T-helper 2 cell (primary cell): ENCODE measurements at regions not wholly inside any gene's neighbourhood (a gene's known extent, or its start where the extent isn't known, plus 50 kb on each side); places are given as distances from the start of the nearest gene placed in this dataset.
"Not testable (repeated sequence)": the region's sequence is repeated elsewhere in the genome, so short reads cannot be mapped to it uniquely, and the experiment has no call there.

Experiments used
- DNase-seq, 5 experiments: peaks; one replicate each; pipeline versions ENCODE4 v3.0.0 to v3.0.0-alpha.2; 2012 to 2022

GRCh38 chr3:63124090-63124489 is 154.0 kb upstream of the SYNPR start:
- no peak for DNase-seq

- DNase-seq = no peak
Measured at GRCh38 chr3:63126530-63126929, 151.6 kb upstream of the SYNPR start.

- no peak for DNase-seq
Measured at GRCh38 chr3:63128380-63128779, 149.7 kb upstream of the SYNPR start.

- DNase-seq = no peak
Measured at GRCh38 chr3:63130625-63131024, 147.5 kb upstream of the SYNPR start.

- DNase-seq = no peak
Measured at GRCh38 chr3:63132461-63133250, 145.5 kb upstream of the SYNPR start.

DNA sequence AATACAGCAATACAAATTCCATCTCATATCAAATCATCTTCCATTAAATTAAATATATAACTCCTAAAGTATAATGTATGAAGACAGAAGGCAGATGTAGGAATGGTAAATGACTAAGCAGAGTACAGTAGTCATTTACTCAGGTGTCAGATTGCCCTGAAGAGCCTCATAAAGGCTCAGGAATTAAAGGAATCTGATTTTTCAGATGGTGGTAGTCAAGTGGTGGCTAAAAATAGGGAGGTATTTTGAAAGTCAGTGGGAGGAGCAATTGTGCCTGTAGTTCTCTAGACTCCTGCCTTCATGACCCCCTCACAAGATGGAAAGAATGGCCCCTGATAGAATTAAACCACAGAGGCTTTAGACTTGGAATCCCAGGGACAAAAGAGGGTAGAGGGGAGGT is 142.7 kb upstream of the SYNPR start:
- no peak for DNase-seq

- not testable (repeated sequence) for DNase-seq
Measured at GRCh38 chr3:63136249-63136648, 141.9 kb upstream of the SYNPR start.

DNA sequence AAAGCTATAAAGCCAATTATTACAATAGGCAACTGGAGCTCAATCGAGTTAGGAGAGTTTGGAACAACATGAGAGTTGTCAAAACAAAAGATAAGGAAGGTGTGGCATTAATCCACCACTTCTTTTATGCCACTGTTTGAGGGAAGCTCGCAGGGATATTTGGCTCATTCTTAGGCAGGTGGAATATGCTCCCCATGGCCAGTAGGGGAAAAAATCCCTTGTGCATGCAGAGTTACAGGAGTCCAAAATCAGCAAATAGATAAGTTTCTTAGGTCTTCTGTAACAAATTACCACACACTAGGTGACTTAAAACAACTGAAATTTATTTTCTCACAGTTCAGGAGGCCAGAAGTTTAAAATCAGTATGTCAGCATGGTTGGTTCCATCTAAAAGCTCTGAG is 135.4 kb upstream of the SYNPR start:
- DNase-seq = no peak

DNA sequence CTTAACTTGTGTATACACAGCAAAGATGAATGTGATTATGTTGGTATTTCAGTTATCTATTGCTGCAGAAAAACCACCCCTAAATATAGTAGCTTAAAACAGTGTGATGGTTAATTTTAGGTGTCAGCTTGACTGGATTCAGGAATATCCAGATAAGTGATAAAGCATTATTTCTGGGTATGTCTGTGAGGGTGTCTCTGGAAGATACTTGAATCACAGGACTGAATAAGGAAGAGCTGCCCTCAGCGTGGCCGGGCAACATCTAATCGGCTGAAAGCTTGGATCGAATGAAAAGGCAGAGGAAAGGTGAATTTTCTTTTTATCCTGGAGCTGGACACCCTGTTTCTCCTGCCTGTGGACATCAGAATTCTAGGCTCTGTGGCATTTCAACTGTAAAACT is 132.0 kb upstream of the SYNPR start:
- DNase-seq = no peak

DNA sequence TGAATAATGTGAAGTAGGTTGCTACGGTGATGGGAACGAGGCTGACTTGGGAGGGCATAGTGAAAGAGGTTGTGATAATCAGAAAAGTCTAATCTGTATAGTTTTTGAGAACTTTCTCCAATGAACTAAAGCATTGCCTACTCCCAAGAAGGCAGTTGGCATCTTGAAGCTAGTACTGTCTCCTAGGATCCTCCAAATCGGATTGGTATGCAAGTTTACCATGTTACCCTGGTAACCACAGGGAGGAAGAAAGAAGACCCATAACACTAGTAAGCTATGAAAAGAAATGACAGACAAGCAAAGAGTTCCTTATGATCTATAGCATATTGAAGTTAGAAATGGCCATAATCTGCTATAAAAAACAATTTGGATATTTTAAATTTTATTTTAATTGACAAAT is 127.2 kb upstream of the SYNPR start:
- DNase-seq = no peak

- DNase-seq = no peak
Measured at GRCh38 chr3:63151897-63152296, 126.2 kb upstream of the SYNPR start.

DNA sequence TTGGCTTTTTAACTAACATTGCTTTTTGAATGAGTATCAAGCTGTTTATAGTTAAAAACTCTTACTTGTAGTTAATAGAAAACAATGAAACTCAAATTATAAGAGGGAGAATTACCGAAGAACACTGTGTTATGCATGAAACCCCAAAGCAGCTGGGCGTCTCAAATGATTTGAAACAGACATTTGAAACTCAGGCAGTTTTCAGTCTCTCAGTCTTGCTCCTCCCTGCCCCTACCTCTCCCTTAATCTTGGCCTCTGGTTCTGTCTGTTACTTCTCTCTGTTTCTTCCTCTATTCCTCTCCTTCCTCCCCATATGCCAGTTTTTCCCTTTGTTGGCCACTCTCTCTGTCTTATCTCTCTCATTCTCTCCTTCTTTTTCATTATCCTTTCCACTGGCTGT is 118.3 kb upstream of the SYNPR start:
- no peak for DNase-seq

GRCh38 chr3:63167113-63167512 is 111.0 kb upstream of the SYNPR start:
- DNase-seq = no peak

GRCh38 chr3:63168179-63168578 is 109.9 kb upstream of the SYNPR start:
- no peak for DNase-seq

- no peak for DNase-seq
Measured at GRCh38 chr3:63179862-63180522, 98.1 kb upstream of the SYNPR start.

DNA sequence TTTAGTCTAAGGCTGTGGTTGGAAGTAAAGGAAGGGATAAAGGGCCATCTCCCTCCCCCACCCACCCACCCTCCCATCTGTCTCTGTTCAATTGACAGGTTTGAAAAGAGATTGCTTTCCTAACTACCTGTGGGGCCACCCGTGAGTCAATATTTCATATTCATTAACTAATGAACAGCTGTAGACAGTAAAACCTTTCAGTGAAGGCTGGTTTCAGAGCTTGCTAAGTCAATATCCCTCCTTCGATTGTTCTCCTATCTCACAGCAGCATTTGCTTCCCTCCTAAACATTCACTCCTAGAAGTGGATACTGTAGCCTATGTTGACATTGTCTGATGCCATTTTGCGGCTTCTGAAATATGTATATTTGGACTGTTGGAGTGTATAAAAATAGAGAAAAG is 85.9 kb upstream of the SYNPR start:
- no peak for DNase-seq

DNA sequence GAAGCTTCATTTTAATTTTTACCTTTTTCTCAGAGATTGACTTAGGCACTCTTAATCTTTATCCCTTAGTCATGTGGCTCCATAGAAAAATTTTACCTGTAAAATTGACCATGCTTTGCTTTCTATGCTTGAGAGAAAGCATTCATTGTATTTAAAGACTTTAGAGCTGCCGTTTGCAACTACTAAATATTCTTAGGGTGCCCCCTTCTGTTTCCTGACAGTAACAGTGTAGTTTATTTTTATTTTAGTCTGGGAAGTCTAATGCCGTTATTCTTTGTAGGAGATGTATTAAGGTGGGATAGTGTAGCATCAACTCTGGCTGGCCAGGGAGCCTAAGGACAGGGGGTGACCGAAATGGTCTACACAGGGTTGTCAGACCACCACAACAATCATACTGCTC is 84.5 kb upstream of the SYNPR start:
- no peak for DNase-seq

- DNase-seq = no peak
Measured at GRCh38 chr3:63199606-63200005, 78.5 kb upstream of the SYNPR start.

DNA sequence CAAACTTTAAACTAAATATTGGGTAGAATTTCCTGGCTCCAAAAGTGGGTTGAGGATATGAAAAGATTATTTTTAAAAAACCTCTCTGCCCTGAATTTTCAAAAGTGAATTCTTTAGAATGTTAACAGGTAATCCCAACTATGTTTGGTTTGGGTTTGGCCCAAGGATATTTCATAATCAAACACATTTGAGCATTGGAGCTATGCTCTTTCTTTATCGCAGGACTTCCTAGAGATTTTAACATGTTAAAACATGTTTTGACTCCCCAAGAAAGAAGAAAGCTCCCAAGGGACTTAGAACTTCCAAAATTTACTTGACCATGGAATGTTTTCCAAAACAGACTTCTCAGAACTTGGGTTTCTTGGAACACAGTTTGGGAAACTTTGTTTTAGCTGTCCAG is 75.6 kb upstream of the SYNPR start:
- no peak for DNase-seq

- no peak for DNase-seq
Measured at GRCh38 chr3:63207066-63207590, 71.0 kb upstream of the SYNPR start.

DNA sequence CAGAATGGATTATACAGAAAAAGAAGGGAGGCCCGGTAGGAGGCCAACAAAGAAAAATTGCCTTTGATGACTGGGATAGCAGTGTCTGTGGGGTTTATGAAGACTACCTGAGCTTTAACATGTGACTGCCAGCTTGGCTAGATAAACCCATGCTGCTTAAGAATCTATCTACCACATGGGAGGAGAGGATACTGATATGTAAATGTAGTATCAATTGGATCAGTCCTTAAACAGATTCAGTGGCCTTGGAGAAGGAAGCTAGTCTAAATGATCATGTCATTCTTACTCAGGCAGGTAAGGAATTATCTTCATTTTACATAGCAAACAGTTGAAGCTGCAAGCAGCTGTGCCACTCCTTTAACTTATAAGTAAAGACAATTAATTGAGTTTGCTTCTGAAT is 50.0 kb upstream of the SYNPR start:
- DNase-seq = no peak
